HL-60 (cell line): ENCODE measurements at regions not wholly inside any gene's neighbourhood (a gene's known extent, or its start where the extent isn't known, plus 50 kb on each side); places are given as distances from the start of the nearest gene placed in this dataset.

ENCODE experiments used
- GABPA ChIP-seq: IDR thresholded peaks from 2 replicates; pipeline ENCODE4 v1.6.1; 2012; ENCODE audit warnings: low read depth
- POLR2AphosphoS5 ChIP-seq: IDR thresholded peaks from 2 replicates; pipeline ENCODE4 v1.6.1; 2012; ENCODE audit warnings: low read depth
- SPI1 ChIP-seq: IDR thresholded peaks from 2 replicates; pipeline ENCODE4 v1.6.1; 2012; ENCODE audit warnings: low read depth, mild to moderate bottlenecking, borderline replicate concordance
- TF ChIP-seq, protein P1 (sequence below): IDR thresholded peaks from one replicate; pipeline ENCODE4 v1.5.1; 2011; ENCODE audit warnings: low read length, control low read depth, inconsistent platforms; ENCODE audit not compliant: insufficient read depth
- TF ChIP-seq, protein P2 (sequence below): IDR thresholded peaks from 2 replicates; pipeline ENCODE4 v1.6.1; 2012; ENCODE audit warnings: low read depth; ENCODE audit not compliant: insufficient replicate concordance

DNA sequence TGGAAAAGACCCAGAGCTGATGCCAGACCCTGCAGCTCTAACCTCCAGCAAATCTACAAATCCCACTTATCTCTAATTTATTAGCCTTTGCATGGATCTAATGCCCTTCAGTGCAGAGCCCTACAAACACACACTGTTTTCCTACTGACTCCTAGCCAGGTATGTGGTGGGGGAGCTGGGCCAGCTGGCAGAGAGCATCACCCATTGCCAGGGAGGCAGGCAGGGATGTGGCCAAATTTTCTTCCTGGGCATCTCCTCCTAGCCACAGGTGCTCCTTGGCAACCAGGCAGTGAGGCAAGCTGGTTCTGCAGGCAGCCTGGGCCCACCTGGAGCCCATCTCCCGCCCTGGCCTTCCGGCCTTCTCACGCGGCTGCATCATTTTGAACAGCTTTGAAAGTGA, 55.9 kb upstream of the EMX2 start:
- TF ChIP-seq, protein P1, sequence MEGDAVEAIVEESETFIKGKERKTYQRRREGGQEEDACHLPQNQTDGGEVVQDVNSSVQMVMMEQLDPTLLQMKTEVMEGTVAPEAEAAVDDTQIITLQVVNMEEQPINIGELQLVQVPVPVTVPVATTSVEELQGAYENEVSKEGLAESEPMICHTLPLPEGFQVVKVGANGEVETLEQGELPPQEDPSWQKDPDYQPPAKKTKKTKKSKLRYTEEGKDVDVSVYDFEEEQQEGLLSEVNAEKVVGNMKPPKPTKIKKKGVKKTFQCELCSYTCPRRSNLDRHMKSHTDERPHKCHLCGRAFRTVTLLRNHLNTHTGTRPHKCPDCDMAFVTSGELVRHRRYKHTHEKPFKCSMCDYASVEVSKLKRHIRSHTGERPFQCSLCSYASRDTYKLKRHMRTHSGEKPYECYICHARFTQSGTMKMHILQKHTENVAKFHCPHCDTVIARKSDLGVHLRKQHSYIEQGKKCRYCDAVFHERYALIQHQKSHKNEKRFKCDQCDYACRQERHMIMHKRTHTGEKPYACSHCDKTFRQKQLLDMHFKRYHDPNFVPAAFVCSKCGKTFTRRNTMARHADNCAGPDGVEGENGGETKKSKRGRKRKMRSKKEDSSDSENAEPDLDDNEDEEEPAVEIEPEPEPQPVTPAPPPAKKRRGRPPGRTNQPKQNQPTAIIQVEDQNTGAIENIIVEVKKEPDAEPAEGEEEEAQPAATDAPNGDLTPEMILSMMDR = no peak
- TF ChIP-seq SPI1 (no peak), POLR2AphosphoS5 (no peak), GABPA (no peak)
- TF ChIP-seq, protein P2, sequence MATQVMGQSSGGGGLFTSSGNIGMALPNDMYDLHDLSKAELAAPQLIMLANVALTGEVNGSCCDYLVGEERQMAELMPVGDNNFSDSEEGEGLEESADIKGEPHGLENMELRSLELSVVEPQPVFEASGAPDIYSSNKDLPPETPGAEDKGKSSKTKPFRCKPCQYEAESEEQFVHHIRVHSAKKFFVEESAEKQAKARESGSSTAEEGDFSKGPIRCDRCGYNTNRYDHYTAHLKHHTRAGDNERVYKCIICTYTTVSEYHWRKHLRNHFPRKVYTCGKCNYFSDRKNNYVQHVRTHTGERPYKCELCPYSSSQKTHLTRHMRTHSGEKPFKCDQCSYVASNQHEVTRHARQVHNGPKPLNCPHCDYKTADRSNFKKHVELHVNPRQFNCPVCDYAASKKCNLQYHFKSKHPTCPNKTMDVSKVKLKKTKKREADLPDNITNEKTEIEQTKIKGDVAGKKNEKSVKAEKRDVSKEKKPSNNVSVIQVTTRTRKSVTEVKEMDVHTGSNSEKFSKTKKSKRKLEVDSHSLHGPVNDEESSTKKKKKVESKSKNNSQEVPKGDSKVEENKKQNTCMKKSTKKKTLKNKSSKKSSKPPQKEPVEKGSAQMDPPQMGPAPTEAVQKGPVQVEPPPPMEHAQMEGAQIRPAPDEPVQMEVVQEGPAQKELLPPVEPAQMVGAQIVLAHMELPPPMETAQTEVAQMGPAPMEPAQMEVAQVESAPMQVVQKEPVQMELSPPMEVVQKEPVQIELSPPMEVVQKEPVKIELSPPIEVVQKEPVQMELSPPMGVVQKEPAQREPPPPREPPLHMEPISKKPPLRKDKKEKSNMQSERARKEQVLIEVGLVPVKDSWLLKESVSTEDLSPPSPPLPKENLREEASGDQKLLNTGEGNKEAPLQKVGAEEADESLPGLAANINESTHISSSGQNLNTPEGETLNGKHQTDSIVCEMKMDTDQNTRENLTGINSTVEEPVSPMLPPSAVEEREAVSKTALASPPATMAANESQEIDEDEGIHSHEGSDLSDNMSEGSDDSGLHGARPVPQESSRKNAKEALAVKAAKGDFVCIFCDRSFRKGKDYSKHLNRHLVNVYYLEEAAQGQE = no peak
